ENCODE measurements at regions not wholly inside any gene's neighbourhood (a gene's known extent, or its start where the extent isn't known, plus 50 kb on each side); places are given as distances from the start of the nearest gene placed in this dataset.
"Not testable (repeated sequence)": the region's sequence is repeated elsewhere in the genome, so short reads cannot be mapped to it uniquely, and the experiment has no call there.

DNA sequence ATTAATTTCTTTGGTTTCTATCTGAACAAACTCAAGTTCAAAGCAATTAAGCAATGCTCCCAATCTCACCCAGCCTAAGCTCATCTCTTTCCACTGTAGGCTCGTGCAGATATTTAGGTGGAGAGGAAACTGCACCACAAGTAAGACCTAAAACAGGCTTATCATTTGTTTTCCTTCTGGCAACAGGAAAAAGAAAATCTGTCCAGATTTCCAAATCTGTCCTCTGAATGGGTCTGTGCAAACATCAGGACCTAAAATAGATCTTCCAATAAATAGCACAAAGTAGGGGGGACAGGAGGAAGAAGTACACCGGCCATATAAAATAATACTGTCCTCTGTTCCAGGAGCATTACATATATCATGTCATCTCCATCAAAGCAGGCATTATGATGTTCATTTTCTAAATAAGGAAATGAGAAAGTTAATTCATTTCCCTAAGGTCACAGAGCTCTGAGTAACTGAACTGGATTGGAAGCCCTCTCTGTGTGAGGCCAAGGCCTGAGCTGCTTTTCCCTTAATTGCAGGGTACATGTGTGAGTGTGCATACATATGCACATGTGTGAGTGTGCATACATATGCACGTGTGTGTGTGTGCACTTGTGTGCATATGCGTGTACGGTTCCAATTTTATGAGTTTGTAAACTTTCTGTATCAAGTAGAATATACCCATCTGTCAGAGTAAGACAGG lies 92.8 kb upstream of the PARD3 start:
- no peak for DNase-seq

DNA sequence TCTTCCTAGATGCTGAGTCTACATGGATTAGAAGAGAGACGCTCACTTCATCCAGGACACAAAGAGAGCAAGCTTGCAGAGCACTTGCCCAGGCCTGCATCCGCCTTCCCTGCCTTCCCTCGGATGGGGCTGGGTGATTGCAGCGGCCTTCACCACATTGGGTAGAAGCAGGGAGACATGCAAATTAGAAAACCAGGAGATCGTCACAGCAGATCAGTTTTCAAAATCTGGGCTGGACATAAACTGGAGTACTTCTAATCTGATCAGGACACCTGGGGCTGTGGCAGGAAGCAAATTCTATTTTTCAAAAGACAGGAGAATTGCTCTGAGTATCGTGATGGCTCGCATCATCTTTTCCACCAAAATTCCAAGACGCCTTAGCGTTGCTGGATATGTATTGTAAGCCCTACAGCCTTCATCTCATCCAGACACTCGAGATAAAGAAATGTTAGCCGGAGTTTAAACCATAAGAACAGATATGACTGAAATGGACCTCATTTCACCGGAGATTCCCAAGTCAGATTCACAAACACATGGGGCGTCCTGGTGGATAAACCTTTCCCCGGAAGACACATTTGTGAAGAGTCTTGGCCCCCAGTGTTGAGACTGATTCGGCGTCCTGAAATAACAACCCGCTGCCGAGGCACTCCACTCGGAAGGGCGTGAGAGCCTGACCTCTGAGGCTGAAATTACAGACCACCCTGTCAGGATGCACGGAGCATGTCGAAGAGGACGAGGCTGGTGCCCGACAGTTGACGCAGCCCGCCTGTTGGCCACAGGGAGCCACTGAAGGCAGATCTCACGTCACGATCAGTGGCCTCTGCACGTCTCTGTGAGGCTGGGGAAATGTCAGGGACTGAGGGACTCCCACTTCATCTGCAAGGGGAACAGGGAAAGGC lies 91.2 kb upstream of the PARD3 start:
- no peak for DNase-seq

DNA sequence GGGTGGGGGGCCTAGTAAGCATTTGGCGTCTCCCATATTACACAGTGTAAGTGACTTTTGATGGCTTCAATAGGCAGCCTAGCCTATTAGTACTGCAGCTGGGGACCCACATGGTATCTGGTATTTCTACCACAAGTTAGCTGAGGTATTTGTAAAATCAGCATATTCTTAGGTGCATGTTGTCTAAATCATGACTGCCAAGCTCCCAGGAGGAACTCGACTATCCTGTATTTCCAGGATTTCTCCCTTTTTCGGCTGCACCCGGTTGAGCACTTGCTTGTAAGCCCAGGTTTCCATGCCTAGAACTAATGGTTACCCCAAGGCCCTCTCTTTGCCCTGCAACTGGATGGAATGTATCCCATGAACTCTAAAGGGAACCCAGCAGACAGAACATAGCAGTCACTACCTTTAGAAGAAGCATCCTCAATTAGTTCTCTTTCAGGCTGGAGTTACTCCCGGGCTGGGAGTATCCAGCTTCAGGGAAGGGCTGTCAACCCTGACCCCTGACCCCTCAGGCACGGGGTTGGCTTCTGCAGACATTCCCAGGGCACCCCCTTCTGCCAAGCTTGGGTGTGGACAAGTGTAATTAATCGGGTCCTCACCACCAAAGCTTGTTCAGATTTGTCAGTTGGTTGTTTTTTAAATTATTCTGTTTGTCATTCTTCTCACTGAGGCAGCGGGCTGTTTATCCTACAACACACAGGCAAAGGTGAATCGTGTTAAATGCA lies 90.3 kb upstream of the PARD3 start:
- DNase-seq = no peak

DNA sequence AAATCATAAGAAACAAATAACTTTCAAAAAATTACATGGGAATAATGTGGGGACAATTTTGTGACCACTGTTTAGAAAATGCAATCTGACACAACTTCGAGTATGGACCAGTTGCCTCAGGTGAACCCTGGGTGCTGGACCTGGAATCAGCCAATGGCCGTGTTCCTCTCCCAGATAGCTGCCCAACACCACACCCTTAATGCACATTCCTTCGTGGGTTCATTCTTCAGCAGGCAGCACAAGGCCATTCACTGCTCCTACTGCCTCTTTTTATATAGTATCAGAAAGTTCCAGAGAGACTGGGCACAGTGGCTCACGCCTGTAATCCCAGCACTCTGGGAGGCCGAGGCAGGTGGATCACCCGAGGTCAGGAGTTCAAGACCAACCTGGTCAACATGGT lies 89.1 kb upstream of the PARD3 start:
- DNase-seq = no peak

DNA sequence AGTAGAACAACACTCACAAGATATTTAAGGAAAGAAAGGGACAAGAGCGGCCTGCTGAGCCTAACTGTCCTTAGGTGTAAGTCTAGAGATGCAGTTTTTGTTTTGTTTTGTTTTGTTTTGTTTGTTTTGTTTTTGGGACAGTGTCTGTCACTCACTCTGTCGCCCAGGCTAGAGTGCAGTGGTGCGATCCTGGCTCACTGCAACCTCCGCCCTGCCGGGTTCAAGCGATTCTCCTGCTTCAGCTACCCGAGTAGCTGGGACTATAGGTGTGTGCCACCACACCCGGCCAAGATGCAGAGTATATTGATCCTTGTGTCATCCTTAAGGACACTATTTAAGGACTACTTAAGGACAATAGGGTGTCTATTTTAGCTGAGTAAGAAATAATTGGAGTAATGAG lies 84.1 kb upstream of the PARD3 start:
- DNase-seq = no peak

DNA sequence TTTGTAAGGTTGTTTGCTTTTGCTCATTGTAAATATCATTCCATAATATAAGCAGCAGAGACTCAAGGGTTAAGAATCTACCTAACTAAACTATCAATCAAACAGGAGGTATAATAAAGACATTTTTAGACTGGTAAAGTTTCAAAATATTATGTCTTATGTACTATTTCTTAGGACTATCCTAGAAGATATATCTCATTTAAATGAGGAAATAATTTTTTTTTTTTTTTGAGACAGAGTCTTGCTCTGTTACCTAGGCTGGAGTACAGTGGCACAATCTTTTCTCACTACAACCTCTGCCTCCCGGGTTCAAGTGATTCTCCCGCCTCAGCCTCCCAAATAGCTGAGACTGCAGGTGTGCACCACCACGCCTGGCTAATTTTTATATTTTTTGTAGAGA lies 80.9 kb upstream of the PARD3 start:
- DNase-seq = no peak

DNA sequence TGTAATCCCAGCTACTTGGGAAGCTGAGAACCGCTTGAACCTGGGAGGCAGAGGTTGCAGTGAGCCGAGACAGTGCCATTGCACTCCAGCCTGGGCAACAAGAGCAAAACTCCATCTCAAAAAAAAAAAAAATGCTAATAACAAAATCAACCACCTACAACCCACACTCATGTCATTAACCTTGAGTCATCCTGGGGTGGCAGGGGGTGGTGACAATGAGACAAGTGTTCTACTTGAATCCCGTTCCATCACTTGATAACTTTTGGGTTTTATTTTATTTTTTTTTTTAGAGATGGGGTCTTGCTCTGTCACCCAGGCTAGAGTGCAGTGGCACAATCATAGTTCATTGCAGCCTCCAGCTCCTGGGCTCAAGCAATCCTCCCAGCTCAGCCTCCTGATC lies 80.0 kb upstream of the PARD3 start:
- not testable (repeated sequence) for DNase-seq

DNA sequence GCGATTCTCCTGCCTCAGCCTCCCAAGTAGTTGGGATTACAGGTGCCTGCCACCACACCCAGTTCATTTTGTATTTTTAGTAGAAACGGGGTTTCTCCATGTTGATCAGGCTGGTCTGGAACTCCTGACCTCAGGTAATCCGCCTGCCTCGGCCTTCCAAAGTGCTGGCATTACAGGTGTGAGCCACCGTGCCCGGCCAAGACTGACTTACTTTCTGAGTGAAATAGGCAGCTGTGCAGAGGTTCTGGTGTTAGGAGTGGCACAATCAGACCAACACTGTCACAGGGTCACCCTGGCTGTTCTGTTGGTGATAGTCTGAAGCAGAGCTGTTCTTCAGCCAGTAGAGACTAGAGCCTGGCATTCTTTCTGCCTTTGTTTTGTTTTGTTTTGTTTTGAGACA lies 77.4 kb upstream of the PARD3 start:
- DNase-seq = not testable (repeated sequence)

DNA sequence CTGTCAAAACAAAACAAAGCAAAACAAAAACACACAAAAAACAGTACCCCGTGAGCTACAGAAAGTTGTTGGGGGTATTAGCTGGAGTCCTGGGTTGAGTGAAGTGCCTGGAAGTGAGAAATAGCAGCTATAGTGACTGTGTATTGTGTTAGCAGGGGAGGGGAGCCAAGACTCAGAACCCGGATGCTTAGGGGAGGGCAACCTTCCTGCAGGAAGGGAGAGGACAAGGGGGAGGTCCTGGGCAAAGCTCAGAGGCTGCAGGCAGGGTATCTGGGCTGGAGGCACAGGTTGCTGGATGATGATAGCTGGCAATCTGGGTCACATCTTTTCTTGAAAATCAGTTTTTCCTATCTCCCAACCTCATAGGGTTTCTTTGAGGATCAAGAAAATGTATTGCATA lies 75.8 kb upstream of the PARD3 start:
- DNase-seq = no peak

DNA sequence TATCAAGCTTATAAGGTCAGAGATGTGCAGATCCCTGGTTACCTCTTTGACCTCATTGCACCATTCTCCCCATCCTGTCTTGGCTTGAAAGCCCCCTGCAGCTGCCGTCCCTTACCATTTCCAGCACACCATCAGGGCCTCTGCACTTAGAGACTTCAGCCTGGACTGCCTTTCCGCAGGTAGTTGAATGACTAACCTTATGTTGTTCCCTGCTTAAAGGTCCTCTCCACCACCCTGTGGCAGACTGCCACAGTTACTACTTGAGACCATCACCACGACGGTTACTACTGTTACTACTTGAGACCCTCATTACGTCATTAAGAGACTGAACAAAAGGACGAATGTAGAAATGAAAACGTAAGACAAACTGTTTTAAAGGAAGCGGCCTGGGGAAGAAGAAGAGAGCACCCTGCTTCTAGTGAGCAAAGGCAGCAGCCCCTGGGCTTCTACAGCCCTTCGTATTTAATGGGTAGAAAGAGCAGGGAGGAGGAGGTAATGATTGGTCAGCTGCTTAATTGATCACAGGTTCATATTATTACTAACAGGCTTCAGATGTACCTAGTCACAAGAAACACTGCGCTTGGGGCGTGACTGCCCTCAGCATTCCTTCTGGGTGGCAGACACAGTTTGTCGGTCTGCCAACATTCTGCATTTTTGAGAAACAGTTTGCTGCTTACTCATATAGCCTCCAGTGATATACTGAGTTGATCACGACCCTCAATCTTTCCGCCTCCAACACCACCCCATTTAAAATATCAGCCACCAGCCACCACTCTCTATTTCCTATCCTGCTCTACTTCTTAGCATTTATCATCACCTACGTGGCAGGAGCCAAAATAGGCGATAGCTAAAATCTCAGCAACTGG lies 74.1 kb upstream of the PARD3 start:
- no peak for DNase-seq

DNA sequence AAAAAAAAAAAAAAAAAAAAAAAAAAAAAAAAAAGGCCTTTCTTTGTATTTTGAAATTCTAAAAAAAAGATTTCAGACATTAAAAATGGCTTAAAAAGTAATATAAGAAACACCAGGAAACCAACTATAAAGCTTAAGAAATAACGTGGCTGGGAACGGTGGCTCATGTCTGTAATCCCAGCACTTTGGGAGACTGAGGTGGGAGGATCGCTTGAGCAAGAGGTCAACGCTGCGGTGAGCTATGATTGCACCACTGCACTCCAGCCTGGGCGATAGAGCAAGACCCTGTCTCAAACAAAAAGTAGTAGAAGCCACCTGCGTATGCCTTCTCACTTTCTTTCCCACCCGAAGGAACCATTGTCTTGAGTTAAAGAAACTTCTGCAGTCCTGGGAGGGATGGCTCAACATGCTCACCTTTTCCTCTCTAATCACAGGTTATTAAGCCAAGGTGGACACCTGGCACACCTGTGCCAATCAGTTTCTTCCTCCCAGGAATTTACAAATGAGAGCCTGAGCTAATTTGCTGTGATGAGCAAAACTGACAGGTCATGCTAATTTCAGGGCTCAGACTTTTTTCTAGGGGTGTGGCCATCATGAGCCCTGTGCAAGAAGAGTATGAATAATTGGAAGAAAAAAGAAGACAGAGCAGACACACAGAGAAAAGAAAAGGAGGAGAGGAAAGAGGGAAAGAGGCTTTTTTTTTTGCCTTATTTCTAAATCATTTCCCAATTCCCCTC lies 72.0 kb upstream of the PARD3 start:
- DNase-seq = no peak

DNA sequence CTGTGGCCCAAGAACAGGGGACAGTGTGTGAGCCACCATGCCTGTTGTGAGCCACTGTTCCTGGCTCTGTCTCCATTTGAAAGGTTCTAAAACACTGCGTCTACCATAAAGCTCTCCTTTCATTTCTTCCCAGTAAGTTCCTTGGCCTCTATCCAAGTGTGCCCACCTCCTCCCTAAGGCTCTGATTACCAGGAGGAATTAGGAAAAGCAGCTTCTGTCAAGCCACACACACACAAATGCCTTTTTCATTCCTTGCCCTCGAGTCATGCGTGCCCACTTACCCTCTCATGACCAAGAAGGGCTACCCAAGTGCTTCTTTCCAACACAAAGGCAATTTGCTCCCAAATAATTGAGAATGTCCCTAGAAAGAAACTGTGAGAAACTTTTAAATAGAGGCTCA lies 70.8 kb upstream of the PARD3 start:
- DNase-seq = no peak

DNA sequence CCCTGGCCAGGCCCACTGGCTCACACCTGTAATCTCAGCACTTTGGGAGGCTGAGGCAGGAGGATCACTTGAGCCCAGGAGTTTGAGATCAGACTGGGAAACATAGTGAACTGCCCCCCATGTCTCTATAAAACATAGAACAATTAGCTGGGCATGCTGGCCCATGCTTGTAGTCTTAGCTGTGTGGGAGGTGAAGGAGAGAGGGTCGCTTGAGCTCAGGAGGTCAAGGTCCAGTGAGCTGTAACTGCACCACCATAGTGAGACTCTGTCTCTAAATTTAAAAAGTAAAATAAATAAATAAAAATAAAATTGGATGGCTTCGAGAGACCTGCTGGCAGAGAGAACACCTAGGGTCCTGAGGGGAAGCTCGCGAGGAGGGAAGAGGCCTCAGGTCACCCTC lies 69.9 kb upstream of the PARD3 start:
- no peak for DNase-seq

DNA sequence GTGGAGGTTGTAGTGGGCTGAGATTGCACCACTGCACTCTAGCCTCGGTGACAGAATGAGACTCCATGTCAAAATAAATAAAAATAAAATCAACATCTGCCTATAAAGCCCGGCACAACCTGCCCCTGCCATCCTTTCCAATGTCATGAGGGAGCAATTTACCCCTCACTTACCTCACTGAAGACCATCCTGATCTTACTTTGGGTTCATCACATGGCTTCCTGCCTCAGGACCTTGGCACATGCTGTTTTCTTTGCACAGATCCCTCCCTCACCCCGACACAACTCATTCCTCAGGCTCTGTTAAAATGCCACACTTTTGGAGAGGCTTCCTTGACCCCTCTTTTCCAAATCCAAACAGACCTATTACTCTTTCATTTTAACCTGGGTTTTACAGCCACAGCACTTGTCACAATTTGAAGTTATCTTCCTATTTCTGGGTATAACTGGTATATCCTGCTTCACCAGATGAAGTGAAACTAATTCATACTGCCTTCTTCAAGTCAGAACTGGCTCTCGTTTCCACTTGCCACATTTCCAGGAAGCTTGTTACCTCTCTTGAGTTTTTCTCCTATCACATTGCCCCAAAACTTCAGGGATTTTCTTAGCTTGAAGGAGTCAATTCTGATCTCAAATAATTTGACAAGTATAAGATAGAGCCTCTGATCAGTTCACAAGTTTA lies 69.3 kb upstream of the PARD3 start:
- DNase-seq = no peak

DNA sequence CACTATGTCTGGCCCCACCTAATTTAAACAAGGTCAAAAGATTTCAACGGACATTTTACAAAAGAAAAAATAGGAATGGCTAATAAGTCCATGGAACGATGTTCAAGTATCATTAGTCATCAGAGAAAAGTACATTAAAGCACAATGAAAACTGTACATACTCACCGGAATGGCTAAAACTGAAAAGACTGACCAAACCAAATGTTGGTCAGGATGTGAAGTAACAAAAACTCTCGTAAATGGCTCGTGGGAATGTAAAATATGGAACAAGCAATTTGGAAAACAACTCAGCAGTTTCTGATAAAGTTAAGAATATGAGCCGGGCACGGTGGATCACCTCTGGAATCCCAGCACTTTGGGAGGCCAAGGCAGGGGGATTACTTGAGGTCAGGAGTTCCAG lies 65.7 kb upstream of the PARD3 start:
- DNase-seq = no peak

DNA sequence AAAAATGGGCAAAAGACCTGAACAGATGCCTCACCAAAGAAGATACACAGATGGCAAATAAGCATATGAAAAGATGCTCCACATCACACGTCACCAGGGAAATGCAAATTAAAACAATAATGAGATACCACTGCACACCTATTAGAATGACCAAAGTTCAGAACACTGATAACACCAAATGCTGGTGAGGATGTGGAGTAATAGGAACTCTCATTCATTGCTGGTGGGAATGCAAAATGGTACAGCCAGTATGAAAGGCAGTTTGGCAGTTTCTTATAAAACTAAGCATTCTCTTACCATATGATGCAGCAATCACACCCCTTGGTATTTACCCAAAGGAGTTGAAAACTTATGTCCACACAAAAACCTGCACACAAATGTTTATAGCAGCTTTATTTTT lies 63.6 kb upstream of the PARD3 start:
- DNase-seq = not testable (repeated sequence)

DNA sequence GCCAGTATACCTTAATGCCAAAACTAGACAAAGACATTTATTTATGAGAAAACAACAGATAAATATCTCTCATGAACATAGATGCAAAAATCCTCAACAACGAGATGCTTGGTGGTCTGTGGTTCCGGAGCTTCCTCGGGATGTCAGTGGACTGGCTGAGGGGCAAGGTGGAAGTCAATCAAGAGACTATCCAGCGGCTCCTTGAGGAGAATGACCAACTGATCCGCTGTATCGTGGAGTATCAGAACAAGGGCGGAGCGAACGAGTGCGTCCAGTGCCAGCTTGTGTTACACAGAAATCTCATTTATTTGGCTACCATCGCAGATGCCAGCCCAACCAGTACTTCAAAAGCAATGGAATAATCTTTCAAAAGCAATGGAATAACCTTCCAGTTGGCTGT lies 60.0 kb upstream of the PARD3 start:
- no peak for DNase-seq

DNA sequence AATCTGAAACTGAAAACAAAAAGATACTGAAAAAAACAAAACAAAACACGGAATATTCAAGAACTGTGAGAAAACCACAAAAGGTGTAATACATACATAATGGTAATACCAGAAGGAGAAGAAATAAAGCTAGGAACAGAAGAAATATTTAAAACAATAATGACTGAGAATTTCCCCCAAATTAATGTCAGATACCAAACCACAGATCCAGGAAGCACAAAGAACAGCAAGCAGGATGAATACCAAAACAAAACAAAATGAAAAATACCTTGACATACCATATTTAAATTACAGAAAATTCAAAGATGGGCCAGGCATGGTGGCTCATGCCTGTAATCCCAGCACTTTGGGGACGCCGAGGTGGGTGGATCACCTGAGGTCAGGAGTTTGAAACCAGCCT lies 57.7 kb upstream of the PARD3 start:
- DNase-seq = no peak

DNA sequence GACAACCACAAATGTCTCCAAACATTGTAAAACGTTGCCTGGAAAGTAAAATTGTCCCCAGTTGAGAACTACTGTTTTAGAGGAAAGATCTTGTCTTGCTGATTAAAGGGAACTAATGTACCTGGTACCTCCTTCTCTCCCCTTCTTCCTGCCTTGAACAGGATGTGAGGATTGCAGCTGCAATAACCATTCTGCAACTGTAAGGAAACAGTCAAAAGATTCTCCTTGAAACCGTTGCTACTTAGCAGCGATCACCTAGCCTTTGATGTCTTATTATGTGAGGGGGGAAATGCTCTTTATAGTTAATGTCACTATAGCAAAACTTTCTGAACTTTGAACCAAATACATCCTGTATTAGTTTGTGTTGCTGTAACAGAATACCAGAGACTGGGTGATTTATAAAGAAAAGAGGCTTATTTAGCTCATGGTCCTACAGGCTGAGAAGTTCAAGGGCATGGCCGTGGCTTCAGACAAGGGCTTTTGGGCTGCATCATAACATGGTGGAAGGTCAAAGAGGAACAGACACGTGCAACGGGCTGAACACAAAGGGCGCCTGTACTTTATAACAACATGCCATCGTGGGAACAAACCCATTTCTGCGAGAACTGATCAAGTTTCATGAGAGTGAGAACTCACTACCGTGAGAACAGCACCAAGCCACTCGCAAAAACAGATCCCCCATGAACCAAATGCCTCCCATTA lies 54.2 kb upstream of the PARD3 start:
- DNase-seq = peak in 1 of 6 experiments; percentile 3

DNA sequence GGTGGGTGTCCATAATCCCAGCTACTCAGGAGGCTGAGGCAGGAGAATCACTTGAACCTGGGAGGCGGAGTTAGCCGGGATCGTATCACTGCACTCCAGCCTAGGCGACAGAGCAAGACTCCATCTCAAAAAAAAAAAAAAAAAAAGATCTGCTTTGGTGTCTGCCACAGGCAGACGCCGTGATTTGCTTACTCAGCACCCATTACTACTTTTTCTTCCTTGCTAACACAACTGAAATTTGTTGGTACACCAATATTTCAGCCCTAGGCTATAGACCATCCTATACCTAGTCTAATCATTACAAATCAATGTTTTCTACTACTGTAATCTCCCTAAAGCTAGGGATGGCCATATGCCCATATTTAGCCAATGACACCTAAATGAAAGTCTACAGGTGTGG lies 53.5 kb upstream of the PARD3 start:
- no peak for DNase-seq

DNA sequence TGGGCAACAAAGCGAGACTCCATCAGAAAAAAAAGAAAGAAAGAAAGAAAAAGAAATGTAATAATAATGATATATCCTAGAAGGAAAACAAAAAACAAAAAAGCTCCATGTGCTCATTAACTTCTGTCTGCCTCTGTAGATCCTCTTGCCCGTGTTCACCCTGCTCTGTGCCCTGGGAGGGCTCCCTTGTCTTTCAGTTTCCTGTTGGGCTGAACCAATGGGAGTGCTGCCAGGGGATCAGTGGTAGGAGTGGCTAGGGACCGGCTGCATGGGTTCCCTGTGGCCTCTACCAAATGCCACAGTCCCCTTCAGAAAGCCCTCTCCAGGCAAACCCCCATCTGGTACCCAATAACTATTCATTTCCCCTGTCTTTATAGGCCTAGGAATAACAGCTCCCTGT lies 51.8 kb upstream of the PARD3 start:
- no peak for DNase-seq

Data from stimulated activated naive CD4-positive, alpha-beta T cell (primary cell).